Hindlimb muscle (tissue), 1 donor: ENCODE measurements at regions not wholly inside any gene's neighbourhood (a gene's known extent, or its start where the extent isn't known, plus 50 kb on each side); places are given as distances from the start of the nearest gene placed in this dataset.

ENCODE experiments used
- DNase-seq: peaks from one replicate; pipeline ENCODE4 v3.0.0-alpha.2; 2013

- no peak for DNase-seq
Measured at GRCh38 chr3:110711130-110711832, 360.3 kb upstream of the NECTIN3 start.

- DNase-seq, result no peak
Measured at GRCh38 chr3:110711851-110712516, 359.6 kb upstream of the NECTIN3 start.

GRCh38 chr3:110727056-110727455, 344.6 kb upstream of the NECTIN3 start:
- no peak for DNase-seq

GRCh38 chr3:110731148-110731547, 340.5 kb upstream of the NECTIN3 start:
- DNase-seq, result no peak

GRCh38 chr3:110732420-110732819, 339.2 kb upstream of the NECTIN3 start:
- no peak for DNase-seq

- DNase-seq, result no peak
Measured at GRCh38 chr3:110733045-110733444, 338.6 kb upstream of the NECTIN3 start.

GRCh38 chr3:110734524-110734923, 337.1 kb upstream of the NECTIN3 start:
- DNase-seq, result no peak

- no peak for DNase-seq
Measured at GRCh38 chr3:110736332-110736731, 335.3 kb upstream of the NECTIN3 start.

- DNase-seq, result no peak
Measured at GRCh38 chr3:110738531-110738930, 333.1 kb upstream of the NECTIN3 start.

- DNase-seq, result no peak
Measured at GRCh38 chr3:110741891-110742290, 329.7 kb upstream of the NECTIN3 start.

GRCh38 chr3:110743202-110743601, 328.4 kb upstream of the NECTIN3 start:
- DNase-seq, result no peak

- DNase-seq, result no peak
Measured at GRCh38 chr3:110743984-110744383, 327.6 kb upstream of the NECTIN3 start.

- no peak for DNase-seq
Measured at GRCh38 chr3:110744723-110745122, 326.9 kb upstream of the NECTIN3 start.

- no peak for DNase-seq
Measured at GRCh38 chr3:110749006-110749405, 322.6 kb upstream of the NECTIN3 start.

- no peak for DNase-seq
Measured at GRCh38 chr3:110750201-110750600, 321.4 kb upstream of the NECTIN3 start.

GRCh38 chr3:110752307-110752706, 319.3 kb upstream of the NECTIN3 start:
- no peak for DNase-seq

- DNase-seq, result no peak
Measured at GRCh38 chr3:110753516-110753915, 318.1 kb upstream of the NECTIN3 start.

GRCh38 chr3:110754212-110754916, 317.3 kb upstream of the NECTIN3 start:
- no peak for DNase-seq

- no peak for DNase-seq
Measured at GRCh38 chr3:110755345-110755744, 316.3 kb upstream of the NECTIN3 start.

- no peak for DNase-seq
Measured at GRCh38 chr3:110756705-110757104, 314.9 kb upstream of the NECTIN3 start.

GRCh38 chr3:110758208-110758607, 313.4 kb upstream of the NECTIN3 start:
- DNase-seq, result no peak

GRCh38 chr3:110767156-110767555, 304.5 kb upstream of the NECTIN3 start:
- DNase-seq, result no peak

GRCh38 chr3:110767838-110768237, 303.8 kb upstream of the NECTIN3 start:
- no peak for DNase-seq
